COLO829 (cell line): ENCODE measurements at regions not wholly inside any gene's neighbourhood (a gene's known extent, or its start where the extent isn't known, plus 50 kb on each side); places are given as distances from the start of the nearest gene placed in this dataset.

Source experiments
- DNase-seq: peaks from one replicate; pipeline ENCODE4 v3.0.0; 2012; ENCODE audit warnings: low spot score

DNA sequence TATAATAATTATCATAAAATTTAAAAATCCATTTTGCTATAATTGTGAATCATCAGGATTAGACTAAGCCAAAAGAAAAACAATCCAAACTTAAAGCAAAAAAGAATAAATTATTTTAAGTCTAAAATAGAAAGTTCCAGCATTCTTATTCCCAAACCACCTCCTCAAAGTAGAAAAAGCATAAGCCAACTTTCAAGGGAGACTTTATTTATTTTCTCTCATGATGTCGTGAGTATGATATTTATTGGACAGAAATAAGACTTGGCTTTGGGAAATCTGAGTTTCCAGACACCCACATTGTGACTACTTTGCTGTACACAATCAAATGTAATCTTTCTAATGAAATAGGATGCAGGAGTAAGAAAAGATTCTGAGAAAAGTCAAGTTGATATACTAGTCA, 372.1 kb downstream of the MTRR start:
- no peak for DNase-seq

DNA sequence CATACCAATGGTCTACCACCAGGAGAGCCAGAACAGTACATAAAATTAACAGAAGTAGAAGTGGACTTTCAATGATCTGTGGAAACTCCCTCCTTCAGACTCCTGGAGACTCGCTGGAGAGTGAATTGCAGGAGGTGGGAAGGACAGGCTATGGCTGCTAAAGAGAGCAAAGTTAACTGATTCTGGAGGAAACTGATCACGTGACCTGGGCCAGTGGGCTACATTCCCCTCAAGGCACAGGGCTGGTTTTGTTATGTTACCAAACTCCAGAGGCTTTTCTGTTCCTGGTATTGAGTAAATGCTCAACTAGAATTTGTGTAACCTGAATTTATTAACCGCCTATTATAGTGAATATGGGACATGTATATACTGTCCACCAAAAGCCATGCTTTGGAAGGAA, 372.6 kb downstream of the MTRR start:
- no peak for DNase-seq

- peak; percentile 39 for DNase-seq
These were observed 378.3 kb downstream of the MTRR start for GRCh38 chr5:8247049-8247899.

GRCh38 chr5:8253376-8253775, 384.4 kb downstream of the MTRR start:
- no peak for DNase-seq

GRCh38 chr5:8254674-8255073, 385.7 kb downstream of the MTRR start:
- no peak for DNase-seq

GRCh38 chr5:8258801-8259200, 389.9 kb downstream of the MTRR start:
- no peak for DNase-seq

DNA sequence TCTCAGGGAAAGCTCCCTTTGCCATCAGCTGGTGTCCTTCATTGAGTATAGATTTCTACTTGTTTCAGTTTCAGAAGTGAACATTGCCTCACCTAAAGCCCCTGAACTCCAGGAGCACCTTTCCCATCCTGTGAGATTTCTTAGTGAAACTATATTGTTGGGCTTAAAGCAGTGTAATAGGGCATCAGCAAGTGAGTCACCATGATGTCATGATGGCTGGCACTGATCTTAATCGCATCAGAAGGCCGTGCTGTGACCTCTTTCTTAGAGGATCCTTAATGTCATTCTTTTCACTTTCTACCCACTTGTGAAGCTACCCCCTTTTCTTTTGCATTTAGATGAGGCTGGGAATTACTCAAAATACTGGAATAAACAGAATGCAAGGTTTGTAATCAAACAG, 401.3 kb downstream of the MTRR start:
- DNase-seq: peak; percentile 11

GRCh38 chr5:8280711-8281363, 411.9 kb downstream of the MTRR start:
- DNase-seq: no peak

GRCh38 chr5:8288334-8288733, 419.4 kb downstream of the MTRR start:
- no peak for DNase-seq

DNA sequence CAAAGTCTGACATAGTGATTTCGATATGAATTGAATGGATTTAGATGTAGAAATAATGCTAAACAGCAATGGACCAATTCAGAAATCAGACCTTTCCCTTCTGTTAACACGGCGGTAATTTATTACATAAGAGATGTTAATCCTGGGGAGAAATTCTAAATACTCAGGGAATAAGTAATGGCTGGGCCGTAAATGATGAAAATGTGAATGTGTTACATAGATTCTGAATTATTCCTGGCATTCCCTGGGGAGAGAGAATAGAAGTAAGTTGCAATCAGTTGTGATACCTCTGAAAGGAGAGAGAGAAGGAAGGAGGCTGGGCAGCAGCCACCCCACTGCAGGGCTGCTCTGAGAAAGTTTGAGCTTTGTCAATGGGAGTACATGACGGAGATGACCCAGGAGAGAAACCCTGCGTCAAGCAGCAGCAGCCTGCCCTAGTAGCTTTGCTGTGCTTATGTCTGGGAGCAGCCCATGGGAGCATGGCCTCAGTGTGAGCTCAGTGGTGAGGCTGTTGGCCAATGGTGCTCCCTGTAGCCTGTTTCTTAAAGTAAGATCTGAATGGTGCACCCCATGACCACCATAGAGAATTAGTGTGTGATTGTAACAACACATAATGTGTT, 420.1 kb downstream of the MTRR start:
- DNase-seq: no peak

DNA sequence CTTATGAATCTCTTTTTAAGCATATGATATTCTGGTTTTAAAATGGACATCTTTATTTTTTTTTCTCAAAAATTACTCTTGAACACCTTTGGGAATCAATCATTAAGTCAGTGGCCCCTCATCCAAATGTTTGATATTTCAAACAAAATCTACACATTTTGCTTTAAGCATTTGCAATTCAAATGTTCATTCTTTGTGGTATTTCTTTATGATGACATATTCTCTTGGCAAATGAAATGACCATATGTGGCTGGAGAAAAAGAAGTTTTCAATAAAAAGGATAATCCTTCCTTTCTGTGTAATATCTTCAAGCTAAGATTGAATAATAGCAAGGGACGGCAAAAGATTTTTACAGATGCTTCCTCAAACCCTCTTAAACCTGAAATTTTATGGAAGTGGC, 420.8 kb downstream of the MTRR start:
- DNase-seq: no peak

DNA sequence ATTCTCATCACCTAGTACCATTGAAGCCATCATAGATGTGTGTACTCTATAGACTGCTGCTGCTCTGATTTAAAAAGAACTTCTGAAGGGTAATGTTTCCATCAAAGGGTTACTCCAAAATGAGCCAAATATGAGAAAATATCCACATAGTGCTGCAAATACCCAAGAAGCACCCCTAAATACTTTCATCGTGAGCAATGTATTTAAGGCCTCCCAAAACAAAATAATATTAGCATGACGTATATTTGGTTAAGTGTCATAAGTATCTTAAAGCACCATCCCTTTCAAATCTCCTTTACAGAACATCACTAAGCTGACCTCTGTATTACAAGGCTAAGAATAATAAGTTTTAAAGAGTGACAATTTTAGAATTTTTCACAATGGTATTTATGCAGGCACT, 421.8 kb downstream of the MTRR start:
- DNase-seq: no peak

GRCh38 chr5:8291641-8292040, 422.7 kb downstream of the MTRR start:
- no peak for DNase-seq

GRCh38 chr5:8295141-8295540, 426.2 kb downstream of the MTRR start:
- no peak for DNase-seq

GRCh38 chr5:8299716-8300115, 430.8 kb downstream of the MTRR start:
- DNase-seq: no peak

DNA sequence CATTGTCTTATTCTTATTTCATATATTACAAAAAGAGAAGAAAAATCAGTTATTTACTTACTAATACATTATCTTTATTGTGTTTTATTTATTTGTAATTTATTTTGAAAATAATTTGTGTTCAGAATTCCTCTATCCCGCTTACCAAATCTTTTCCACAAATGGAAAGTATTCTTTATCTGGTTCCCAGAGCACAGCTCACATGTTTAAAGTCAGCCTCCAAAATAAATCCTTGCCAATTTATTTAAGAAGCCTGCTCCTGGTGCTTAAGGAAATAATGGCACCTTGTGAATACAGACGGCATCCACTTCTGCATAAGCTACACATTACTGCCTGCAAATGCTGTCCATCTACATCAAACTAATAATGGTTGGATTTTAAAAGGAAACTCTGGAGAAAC, 435.4 kb downstream of the MTRR start:
- DNase-seq: no peak

DNA sequence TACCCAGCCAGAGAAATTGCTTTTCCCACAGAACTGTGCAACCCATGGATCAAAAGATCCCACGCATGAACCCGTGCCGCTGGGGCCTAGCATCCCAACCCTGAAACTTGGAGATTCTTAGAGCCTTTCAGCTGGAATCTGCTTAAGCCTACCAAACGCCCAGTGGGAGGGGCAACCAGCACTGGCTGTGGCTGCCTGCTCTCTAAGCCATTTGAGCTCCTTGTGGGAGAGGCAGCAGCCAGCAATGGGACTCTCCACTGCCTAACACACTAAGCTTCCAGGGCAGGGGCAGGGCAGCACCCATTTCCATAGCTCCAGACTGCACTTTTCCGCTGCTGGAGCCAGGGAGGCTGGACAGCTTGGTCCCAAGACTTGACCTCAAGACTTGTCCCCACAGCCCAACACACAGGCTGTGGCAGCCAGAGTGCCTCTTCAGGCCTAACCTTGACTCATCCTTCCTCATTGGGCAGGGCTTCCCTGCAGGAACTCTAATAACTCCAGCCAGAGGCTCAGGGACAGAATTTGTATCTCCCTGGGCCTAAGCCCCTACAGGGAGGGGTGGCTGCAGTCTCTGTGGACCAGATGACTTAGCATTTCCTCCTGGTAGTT, 437.4 kb downstream of the MTRR start:
- no peak for DNase-seq

GRCh38 chr5:8314965-8315364, 446.0 kb downstream of the MTRR start:
- no peak for DNase-seq

DNA sequence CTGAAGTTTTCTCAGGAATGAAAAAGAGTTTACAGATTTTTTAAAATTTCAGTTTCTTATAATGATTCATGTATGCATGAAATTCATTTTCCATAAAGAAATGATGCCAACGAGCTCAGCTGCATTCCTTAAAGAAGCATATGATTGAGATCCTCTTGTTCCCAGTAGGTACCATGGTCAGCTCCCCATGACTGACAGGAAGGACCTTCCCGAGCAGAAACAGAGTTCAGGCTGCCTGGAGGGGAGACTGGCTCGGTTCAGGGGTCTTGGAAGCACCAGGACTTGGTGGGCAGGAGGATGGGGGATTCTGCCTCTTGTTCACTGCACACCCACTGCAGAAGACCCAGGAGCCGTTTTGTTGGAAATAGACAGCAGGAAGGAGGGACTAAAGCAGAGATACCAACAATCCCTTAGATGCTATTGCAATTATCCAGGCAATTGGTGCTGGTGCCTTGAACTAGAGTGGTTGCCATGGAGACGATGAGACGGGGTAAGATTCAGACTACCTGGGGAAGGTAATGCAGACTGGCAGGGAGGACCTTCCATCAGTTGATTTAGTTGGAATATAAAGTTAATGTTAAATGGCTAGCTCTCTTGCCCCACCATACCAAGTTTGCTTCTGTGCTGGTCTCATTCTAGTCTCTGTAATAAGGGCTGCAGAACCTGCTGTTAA, 447.8 kb downstream of the MTRR start:
- DNase-seq: no peak

GRCh38 chr5:8317335-8317734, 448.4 kb downstream of the MTRR start:
- DNase-seq: no peak

- DNase-seq: no peak
These were observed 451.3 kb downstream of the MTRR start for GRCh38 chr5:8320244-8320643.

DNA sequence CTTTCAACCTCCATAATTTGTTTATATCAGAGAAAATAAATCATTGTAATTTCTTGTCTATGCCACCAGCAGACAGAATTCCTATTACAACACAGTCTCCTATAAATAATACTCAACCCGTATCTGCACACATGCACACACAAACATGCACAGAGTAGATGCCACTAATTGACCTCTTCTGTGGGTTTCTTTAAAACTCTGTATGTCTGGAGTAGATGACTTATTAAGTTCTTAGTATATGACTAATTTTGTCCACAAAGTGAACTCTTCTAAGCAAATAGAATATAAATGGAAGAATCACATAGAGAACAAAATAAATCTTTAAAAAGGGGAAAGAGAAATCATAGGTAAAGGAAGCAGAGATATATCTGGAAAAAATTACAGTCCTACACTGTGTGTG, 452.3 kb downstream of the MTRR start:
- DNase-seq: no peak
